Astrocyte of the cerebellum (primary cell): ENCODE measurements at regions not wholly inside any gene's neighbourhood (a gene's known extent, or its start where the extent isn't known, plus 50 kb on each side); places are given as distances from the start of the nearest gene placed in this dataset.
"Not testable (repeated sequence)": the region's sequence is repeated elsewhere in the genome, so short reads cannot be mapped to it uniquely, and the experiment has no call there.

Experiments used
- DNase-seq: peaks from one replicate; pipeline ENCODE4 v3.0.0-alpha.2; 2011; ENCODE audit warnings: low read depth
- H3K4me3 ChIP-seq: 2 replicates; pipeline ENCODE4 v1.5.1; 2011; ENCODE audit warnings: mild to moderate bottlenecking, low read depth, low read length, moderate library complexity
- CTCF ChIP-seq: IDR thresholded peaks from 2 replicates; pipeline ENCODE4 v1.5.1; 2012; ENCODE audit warnings: low read length, low read depth, moderate library complexity, mild to moderate bottlenecking; ENCODE audit errors: missing control alignments
- in situ Hi-C: cut with HindIII; loops from 2 replicates; pipeline ENCODE4 v1.10.0; 2017; ENCODE audit warnings: low sequenced_read_pairs

GRCh38 chr4:19216476-19216875 lies 1035.2 kb upstream of the SLIT2 start:
- H3K4me3 ChIP-seq, result no peak overlapping the region
- in situ Hi-C loops, result no loop called here
- no peak for TF ChIP-seq CTCF
- DNase-seq, result no peak

- in situ Hi-C loops, result no loop called here
- TF ChIP-seq CTCF, result no peak
- DNase-seq, result no peak
- no peak overlapping the region for H3K4me3 ChIP-seq
Measured at GRCh38 chr4:19214591-19215186, 1037.0 kb upstream of the SLIT2 start.

- DNase-seq, result peak; percentile 24
- in situ Hi-C loops, result no loop called here
- no peak overlapping the region for H3K4me3 ChIP-seq
- no peak for TF ChIP-seq CTCF
Measured at GRCh38 chr4:19213388-19213787, 1038.3 kb upstream of the SLIT2 start.

GRCh38 chr4:19205853-19206252 lies 1045.9 kb upstream of the SLIT2 start:
- in situ Hi-C loops, result no loop called here
- TF ChIP-seq CTCF, result no peak
- no peak for DNase-seq
- H3K4me3 ChIP-seq, result no peak overlapping the region

GRCh38 chr4:19197838-19198237 lies 1053.9 kb upstream of the SLIT2 start:
- H3K4me3 ChIP-seq, DNase-seq, in situ Hi-C loops: not testable (repeated sequence)

- no peak for TF ChIP-seq CTCF
- no peak for DNase-seq
- in situ Hi-C loops, result no loop called here
- no peak overlapping the region for H3K4me3 ChIP-seq
Measured at GRCh38 chr4:19195696-19196095, 1056.0 kb upstream of the SLIT2 start.

- no peak for TF ChIP-seq CTCF
- no peak overlapping the region for H3K4me3 ChIP-seq
- no peak for DNase-seq
- in situ Hi-C loops, result no loop called here
Measured at GRCh38 chr4:19194672-19195071, 1057.0 kb upstream of the SLIT2 start.
